Left lung (tissue), 4 donors: ENCODE measurements at regions not wholly inside any gene's neighbourhood (a gene's known extent, or its start where the extent isn't known, plus 50 kb on each side); places are given as distances from the start of the nearest gene placed in this dataset.
"Not testable (repeated sequence)": the region's sequence is repeated elsewhere in the genome, so short reads cannot be mapped to it uniquely, and the experiment has no call there.

ENCODE experiments used
- ATAC-seq: fragments of 200-7000 bp; cut with Tn5 transposase; one replicate; pipeline ENCODE4 v1.9.1; 2020; ENCODE audit warnings: moderate library complexity
- DNase-seq, 4 donors: peaks; one replicate each; pipeline ENCODE4 v3.0.0-alpha.2; 2013 to 2020
- H3K27ac ChIP-seq, 2 donors: fragments of 200-600 bp; sonication (generic) in 1 of 2; one replicate each; pipeline versions ENCODE4 v1.5.0 to v1.8.0; 2020 to 2021
- H3K27me3 ChIP-seq, 2 donors: fragments of 200-600 bp; sonication (generic) in 1 of 2; one replicate each; pipeline versions ENCODE4 v1.5.0 to v1.8.0; 2020 to 2021
- H3K36me3 ChIP-seq, 2 donors: fragments of 200-600 bp; sonication (generic) in 1 of 2; one replicate each; pipeline versions ENCODE4 v1.5.0 to v1.8.0; 2020 to 2021
- H3K4me1 ChIP-seq, 2 donors: fragments of 200-600 bp; one replicate each; pipeline ENCODE4 v1.8.0; 2021
- H3K4me3 ChIP-seq, 2 donors: fragments of 200-600 bp; sonication (generic) in 1 of 2; one replicate each; pipeline versions ENCODE4 v1.5.0 to v1.8.0; 2020 to 2021; ENCODE audit warnings: mild to moderate bottlenecking in 1 of 2
- H3K9me3 ChIP-seq, 2 donors: fragments of 200-600 bp; sonication (generic) in 1 of 2; one replicate each; pipeline versions ENCODE4 v1.5.0 to v1.8.0; 2020 to 2021
- CTCF ChIP-seq, 2 donors: fragments of 200-600 bp; sonication (generic) in 1 of 2; IDR thresholded peaks; one replicate each; pipeline versions ENCODE4 v1.5.0 to v1.8.0; 2021; ENCODE audit warnings: antibody characterized with exemption in 2 of 2
- intact Hi-C, 2 donors: fragments of 100-400 bp; cut with DNase I; formaldehyde crosslinking; loops; one replicate each; pipeline versions ENCODE4 v1.11.2 to v1.14.2; 2022
- donor health status: DM: no; HTN: yes; CAD: no.
- donor health status: DM: no; HTN: no; CAD: no.

- ATAC-seq = no peak
- no peak overlapping the region for H3K27ac ChIP-seq
- no peak for TF ChIP-seq CTCF (IDR thresholded peaks at IDR 0.05)
These were observed 218.8 kb upstream of the ANXA10 start for GRCh38 chr4:167873496-167873895.

GRCh38 chr4:167876091-167876490 is 216.2 kb upstream of the ANXA10 start:
- H3K27me3 ChIP-seq, intact Hi-C loops, H3K4me3 ChIP-seq, H3K4me1 ChIP-seq, H3K27ac ChIP-seq, ATAC-seq, H3K9me3 ChIP-seq, DNase-seq, H3K36me3 ChIP-seq: not testable (repeated sequence)

More at GRCh38 chr4:167873496-167873895, 218.8 kb upstream of the ANXA10 start:
- H3K9me3 ChIP-seq = no peaks in the 10 kb centered on the region
- DNase-seq = no peak
- intact Hi-C loops = no loop called here
- H3K36me3 ChIP-seq = no peaks in the 10 kb centered on the region
- no peaks in the 10 kb centered on the region for H3K4me1 ChIP-seq
- no peaks in the 10 kb centered on the region for H3K27me3 ChIP-seq
- H3K4me3 ChIP-seq = no peak overlapping the region

GRCh38 chr4:167877826-167878225 is 214.5 kb upstream of the ANXA10 start:
- DNase-seq, H3K27me3 ChIP-seq, intact Hi-C loops: not testable (repeated sequence)

GRCh38 chr4:167883266-167883665 is 209.1 kb upstream of the ANXA10 start:
- no peak for TF ChIP-seq CTCF (IDR thresholded peaks at IDR 0.05)
- DNase-seq (no peak), ATAC-seq (no peak)
- H3K36me3 ChIP-seq = no peaks in the 10 kb centered on the region
- peaks cover 0 to 7% of the 10 kb centered on the region in 2 donors for H3K9me3 ChIP-seq
- H3K27ac ChIP-seq = no peak overlapping the region
- no peaks in the 10 kb centered on the region for H3K27me3 ChIP-seq
- H3K4me1 ChIP-seq = no peaks in the 10 kb centered on the region
- intact Hi-C loops = no loop called here
- H3K4me3 ChIP-seq = no peak overlapping the region

More at GRCh38 chr4:167877826-167878225, 214.5 kb upstream of the ANXA10 start:
- H3K4me1 ChIP-seq, ATAC-seq, H3K36me3 ChIP-seq, H3K4me3 ChIP-seq, H3K9me3 ChIP-seq, H3K27ac ChIP-seq: not testable (repeated sequence)

GRCh38 chr4:167885071-167885470 is 207.3 kb upstream of the ANXA10 start:
- DNase-seq = no peak
- Histone ChIP-seq H3K4me3 (no peak overlapping the region), H3K27me3 (no peaks in the 10 kb centered on the region), H3K9me3 (peaks cover 0 to 9% of the 10 kb centered on the region in 2 donors), H3K36me3 (no peaks in the 10 kb centered on the region), H3K4me1 (no peaks in the 10 kb centered on the region), H3K27ac (no peak overlapping the region)
- ATAC-seq = no peak
- intact Hi-C loops = no loop called here
- no peak for TF ChIP-seq CTCF (IDR thresholded peaks at IDR 0.05)

GRCh38 chr4:167885872-167886271 is 206.5 kb upstream of the ANXA10 start:
- Histone ChIP-seq H3K4me1 (no peaks in the 10 kb centered on the region), H3K36me3 (no peaks in the 10 kb centered on the region), H3K27me3 (no peaks in the 10 kb centered on the region), H3K4me3 (no peak overlapping the region), H3K27ac (no peak overlapping the region), H3K9me3 (peaks cover 0 to 9% of the 10 kb centered on the region in 2 donors)
- intact Hi-C loops = no loop called here
- ATAC-seq = no peak
- no peak for TF ChIP-seq CTCF (IDR thresholded peaks at IDR 0.05)
- DNase-seq = no peak
